GM18502 (cell line): ENCODE measurements at regions not wholly inside any gene's neighbourhood (a gene's known extent, or its start where the extent isn't known, plus 50 kb on each side); places are given as distances from the start of the nearest gene placed in this dataset.
"Not testable (repeated sequence)": the region's sequence is repeated elsewhere in the genome, so short reads cannot be mapped to it uniquely, and the experiment has no call there.

Experiments
- ATAC-seq: cut with Tn5 transposase; IDR thresholded peaks from one replicate; pipeline ENCODE4 v1.9.1; 2021; ENCODE audit warnings: mild to moderate bottlenecking; ENCODE audit not compliant: unreplicated experiment, poor library complexity

GRCh38 chr11:82398300-82398815, 335.3 kb downstream of the FAM181B start:
- no peak for ATAC-seq

DNA sequence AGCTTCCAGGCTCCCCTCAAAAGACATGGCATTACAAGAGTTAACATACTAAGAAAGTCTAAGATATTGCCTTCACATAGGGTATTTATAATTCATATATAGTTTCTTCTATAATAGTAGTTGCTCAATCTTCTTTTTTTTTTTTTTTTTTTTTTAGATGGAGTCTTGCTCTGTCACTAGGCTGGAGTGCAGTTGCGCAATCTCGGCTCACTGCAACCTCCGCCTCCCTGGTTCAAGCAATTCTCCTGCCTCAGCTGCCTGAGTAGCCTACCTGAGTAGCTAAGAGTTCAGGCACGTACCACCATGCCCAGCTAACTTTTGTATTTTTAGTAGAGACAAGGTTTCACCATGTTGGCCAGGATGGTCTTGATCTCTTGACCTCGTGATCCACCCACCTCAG, 337.0 kb downstream of the FAM181B start:
- not testable (repeated sequence) for ATAC-seq

- no peak for ATAC-seq
Observed at GRCh38 chr11:82384308-82384707, 349.4 kb downstream of the FAM181B start.

- no peak for ATAC-seq
Observed at GRCh38 chr11:82373781-82374542, 359.7 kb downstream of the FAM181B start.

DNA sequence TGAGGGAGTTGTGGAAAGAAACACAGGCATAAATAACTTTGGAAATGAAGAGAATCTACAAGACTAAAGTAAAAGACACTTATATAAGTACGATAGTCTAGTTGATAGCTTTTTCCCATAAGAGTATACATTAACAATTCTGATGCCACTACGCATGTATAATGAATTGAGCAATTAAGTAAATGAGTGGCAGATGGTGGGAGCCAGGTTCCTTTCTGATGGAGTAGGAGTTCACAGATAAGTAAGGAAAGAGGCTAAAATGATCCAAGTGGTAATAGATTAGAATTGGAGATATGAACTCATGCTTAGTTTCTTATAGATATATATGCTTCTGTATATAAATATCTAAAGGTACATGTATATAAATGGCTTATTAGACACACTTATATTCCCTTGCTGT, 368.3 kb downstream of the FAM181B start:
- ATAC-seq = no peak

DNA sequence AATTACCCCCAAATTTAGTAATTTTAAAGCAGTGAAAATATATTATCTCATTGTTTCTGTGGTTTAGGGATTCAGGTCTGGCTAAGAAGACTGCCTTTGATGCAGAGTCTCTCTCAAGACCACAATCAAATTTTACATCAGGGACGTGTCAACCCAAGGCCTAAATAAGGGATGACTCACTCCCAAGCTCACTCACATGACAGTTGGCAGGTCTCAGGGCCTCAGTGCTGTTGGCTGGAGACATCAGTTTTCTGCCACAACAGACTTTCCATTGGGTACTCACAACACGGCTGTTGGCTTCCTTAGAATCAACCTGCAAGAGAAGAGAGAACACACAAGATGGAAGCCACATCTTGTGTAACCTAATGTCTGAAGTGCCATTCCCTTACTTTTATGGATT, 377.3 kb downstream of the FAM181B start:
- no peak for ATAC-seq

DNA sequence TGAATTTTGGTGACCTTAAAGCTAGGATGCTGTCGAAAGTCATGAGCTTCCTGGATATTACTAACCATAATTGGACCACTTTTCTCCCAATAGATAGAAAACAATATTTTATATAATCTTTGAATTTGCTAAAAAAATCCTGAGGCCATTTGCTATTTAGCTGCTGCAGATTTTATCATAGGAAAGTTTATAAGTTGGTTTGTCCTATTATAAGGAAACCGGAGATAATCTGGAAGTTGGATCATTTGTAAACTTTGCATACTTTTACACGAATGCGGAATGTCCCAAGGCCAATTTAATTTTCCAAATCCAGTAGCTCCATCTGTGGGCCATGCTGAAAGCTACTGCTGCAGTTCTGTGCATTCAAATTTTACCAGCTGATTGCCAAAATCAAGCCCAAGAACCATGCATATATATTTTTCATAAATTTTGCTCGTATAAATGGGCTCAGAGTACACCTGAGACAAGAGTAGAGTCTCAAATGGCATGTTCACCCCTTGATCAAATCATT, 378.3 kb downstream of the FAM181B start:
- ATAC-seq = no peak

- ATAC-seq = no peak
Observed at GRCh38 chr11:82326853-82327252, 406.8 kb downstream of the FAM181B start.

GRCh38 chr11:82321206-82321605, 412.5 kb downstream of the FAM181B start:
- ATAC-seq = no peak

DNA sequence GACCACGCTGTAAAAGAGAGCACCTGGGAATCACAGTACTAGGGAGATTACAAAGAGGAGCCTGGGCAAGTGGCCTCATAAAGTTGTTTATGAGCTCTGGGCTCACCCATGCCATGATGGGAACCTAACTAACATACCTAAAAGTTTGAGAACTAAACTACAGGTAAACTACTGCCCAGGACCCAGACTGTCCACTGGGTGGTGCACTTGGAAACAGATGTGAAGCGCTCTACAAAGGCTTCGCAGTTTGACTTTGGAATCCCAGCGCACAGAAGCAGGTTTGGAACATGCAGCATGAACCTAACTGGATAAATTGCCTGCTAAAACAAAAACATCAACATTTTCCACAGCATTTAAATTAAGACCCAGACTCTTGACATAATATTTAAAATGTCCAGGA, 418.6 kb downstream of the FAM181B start:
- ATAC-seq = peak; percentile 79

DNA sequence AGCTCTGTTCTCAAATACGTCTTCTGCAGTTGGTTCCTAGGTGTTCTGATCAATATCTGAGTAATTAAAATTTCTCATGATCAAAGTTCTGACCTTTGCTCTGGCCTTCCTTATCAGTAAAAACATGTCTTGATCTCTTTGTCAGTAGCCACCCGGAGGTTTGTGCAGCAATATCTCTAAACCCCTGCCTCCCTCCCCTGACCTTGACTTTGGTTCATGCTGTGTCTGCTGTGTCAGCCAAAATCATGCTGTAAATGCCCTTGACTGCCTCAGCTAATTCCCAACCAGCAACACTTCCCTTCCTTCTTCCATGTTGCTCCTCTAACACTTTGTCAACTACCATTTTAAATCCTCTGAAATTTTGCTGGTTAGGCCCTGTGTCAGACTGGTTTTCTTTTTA, 424.7 kb downstream of the FAM181B start:
- no peak for ATAC-seq

- ATAC-seq = no peak
Observed at GRCh38 chr11:82305123-82305522, 428.5 kb downstream of the FAM181B start.

DNA sequence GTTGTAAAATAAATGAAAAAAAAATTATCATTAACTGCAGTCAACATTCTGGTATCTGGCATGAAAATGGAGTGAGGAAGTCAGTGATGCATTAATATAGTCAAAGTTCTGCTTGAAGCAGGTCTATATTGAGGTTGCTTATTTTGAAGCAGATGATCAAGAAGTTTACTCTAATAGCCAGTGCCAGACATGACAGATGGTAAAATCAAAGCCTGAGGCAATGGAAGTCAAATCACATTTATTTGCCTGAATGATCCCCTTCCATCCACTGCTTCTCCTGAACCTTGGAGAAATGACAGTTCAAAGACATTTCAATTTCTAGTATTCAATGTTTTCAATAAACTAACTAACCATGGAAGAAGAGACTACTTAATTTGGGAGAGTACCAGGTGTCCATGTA, 430.0 kb downstream of the FAM181B start:
- no peak for ATAC-seq

DNA sequence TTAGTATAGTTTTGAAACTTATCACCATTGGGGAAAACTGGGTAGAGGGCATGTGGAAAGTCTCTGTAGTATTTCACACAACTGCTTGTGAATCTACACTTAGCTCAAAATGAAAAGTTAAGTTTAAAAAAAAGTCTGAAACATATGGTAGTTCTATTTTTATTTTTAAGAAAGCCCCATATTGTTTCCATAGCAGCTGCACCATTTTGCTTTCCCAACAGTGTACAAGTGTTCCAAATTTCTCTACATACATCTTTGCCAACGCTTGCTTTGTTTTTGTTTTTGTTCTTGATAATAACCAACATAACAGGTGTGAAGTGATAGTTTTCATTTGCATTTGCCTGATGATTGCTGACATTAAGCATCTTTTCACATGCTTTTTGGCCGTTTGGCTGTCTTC, 445.2 kb downstream of the FAM181B start:
- ATAC-seq = no peak

DNA sequence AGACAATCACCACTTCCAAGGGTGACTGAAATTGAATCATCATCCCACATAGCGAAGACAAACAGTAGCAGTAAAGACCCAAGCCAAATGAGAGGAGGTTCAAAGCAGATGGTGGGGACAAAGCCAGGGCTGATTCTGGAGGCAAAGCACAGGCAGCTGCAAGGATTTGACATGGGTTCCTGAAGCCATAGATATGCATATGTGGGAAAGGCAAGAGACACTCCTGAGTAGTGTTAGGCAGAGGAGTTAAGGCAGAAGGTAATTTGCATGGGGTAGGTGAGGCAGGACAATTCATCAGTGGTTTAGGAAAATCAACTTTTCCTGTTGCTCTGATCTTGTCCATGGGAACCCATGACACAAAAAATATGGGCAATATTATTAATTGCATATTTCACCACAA, 462.8 kb downstream of the FAM181B start:
- ATAC-seq = no peak

DNA sequence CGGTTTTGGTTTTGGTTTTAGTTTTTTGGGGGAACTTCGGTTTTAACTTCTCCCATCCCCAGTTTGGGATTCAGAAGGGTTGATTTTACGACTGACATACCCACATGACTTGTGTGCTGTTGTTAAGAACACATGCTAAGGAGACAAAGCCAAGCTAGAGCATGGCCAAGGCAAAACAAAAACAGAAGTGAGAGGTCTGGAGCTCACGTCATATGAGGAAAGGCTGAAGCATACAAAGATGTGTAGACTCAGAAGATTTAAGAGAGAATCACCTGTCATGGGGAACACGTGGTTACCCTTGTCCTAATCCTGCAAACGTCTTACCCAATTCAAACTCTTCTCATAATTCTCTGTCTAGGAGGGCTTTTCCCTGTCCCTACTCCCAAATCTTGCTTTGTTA, 465.0 kb downstream of the FAM181B start:
- no peak for ATAC-seq

GRCh38 chr11:82267186-82267585, 466.5 kb downstream of the FAM181B start:
- ATAC-seq = no peak

DNA sequence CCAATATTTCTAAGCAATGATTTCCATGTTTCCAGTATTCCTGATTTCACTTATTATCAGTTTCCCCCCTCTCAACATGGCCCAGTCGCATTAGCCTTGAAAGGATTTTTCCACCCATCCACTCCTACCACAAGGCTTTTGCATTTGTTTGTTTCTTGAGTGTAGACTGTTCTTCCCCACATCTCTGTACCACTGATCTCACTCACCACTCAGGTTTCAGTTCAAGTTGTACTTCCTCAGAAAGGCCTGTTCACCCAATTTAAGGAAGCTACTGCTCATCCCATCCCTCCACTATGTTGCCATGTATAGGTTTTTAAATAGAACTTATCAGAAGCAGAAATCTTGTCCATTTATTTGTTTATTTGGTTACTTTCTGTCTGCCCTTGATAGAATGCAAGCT, 472.3 kb downstream of the FAM181B start:
- peak; percentile 49 for ATAC-seq

- ATAC-seq = no peak
Observed at GRCh38 chr11:82250047-82250446, 483.6 kb downstream of the FAM181B start.

DNA sequence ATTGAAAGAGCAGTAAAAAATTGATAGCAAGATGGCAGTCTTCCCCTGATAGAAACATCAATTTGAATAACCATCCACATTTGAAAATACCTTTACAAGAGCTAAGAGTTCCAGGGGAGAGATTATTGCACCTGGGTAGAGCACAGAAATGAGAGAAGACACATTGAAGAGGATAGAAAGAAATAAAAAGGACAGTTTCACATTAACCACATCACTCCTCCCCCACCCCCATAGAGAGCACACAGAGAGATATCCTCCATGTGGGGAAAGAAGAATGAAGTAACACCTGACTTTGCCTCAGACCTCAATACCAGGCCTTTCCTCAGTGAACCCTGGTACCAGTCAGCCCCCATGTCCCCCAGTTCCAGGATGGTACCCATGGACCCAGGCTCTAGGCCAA, 486.7 kb downstream of the FAM181B start:
- no peak for ATAC-seq

- no peak for ATAC-seq
Observed at GRCh38 chr11:82239498-82239897, 494.2 kb downstream of the FAM181B start.

DNA sequence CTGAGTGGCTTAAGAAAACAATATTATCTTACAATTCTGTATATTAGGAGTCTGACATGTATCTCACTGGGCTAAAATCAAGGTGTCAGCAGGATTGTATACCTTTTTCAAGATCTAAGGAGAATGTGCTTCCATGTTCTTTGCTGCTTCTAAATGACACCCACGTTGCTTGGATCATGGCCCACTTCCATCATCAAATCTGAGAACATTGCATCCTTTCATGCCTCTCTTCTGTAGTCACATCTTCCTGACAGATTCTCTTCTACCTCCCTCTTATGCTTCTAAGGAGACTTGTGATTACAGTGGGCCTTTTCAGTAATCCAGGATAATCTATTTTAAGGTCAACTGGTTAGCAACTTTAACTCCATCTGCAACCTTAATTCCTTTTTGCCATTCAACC, 499.4 kb downstream of the FAM181B start:
- ATAC-seq = no peak
